ENCODE measurements at regions not wholly inside any gene's neighbourhood (a gene's known extent, or its start where the extent isn't known, plus 50 kb on each side); places are given as distances from the start of the nearest gene placed in this dataset.

DNA sequence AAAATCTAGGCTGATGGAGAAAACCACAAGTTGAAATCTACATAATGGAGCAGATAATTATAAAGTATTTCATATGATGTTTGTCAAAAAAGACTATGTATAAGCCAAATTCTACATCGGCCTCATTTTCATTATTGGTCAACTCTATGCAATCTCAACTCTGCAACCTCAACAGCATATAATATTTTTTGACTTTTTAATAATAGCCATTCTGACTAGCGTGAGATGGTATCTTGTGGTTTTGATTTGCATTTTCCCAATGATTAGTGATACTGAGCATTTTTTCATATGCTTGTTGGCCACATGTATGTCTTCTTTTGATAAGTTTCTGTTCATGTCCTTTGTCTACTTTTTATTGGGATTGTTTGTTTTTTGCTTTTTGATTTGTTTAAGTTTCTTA, 496.1 kb upstream of the SLC39A10 start:
- no peak for TF ChIP-seq EZH2phosphoT487 (IDR thresholded peaks at IDR 0.05; ENCODE audit: borderline replicate concordance)
- TF ChIP-seq, protein P1, sequence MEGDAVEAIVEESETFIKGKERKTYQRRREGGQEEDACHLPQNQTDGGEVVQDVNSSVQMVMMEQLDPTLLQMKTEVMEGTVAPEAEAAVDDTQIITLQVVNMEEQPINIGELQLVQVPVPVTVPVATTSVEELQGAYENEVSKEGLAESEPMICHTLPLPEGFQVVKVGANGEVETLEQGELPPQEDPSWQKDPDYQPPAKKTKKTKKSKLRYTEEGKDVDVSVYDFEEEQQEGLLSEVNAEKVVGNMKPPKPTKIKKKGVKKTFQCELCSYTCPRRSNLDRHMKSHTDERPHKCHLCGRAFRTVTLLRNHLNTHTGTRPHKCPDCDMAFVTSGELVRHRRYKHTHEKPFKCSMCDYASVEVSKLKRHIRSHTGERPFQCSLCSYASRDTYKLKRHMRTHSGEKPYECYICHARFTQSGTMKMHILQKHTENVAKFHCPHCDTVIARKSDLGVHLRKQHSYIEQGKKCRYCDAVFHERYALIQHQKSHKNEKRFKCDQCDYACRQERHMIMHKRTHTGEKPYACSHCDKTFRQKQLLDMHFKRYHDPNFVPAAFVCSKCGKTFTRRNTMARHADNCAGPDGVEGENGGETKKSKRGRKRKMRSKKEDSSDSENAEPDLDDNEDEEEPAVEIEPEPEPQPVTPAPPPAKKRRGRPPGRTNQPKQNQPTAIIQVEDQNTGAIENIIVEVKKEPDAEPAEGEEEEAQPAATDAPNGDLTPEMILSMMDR (IDR thresholded peaks at IDR 0.05 in 2 of 3, conservative IDR thresholded peaks at IDR 0.05 in 1 of 3; ENCODE audit: borderline replicate concordance in 1 of 3, insufficient read depth in 1 of 3, low read depth in 2 of 3, low read length in 2 of 3), result no peak
- no peak for TF ChIP-seq POLR2AphosphoS5 (IDR thresholded peaks at IDR 0.05; ENCODE audit: low read depth, low read length)
- TF ChIP-seq EZH2 (IDR thresholded peaks at IDR 0.05), result no peak
- TF ChIP-seq POLR2A (IDR thresholded peaks at IDR 0.05; ENCODE audit: borderline replicate concordance, extremely low read depth, insufficient read depth, insufficient read length), result no peak
- TF ChIP-seq, protein P2, sequence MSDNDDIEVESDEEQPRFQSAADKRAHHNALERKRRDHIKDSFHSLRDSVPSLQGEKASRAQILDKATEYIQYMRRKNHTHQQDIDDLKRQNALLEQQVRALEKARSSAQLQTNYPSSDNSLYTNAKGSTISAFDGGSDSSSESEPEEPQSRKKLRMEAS (IDR thresholded peaks at IDR 0.05), result no peak
- no peak for TF ChIP-seq SIN3A (IDR thresholded peaks at IDR 0.05; ENCODE audit: low read depth)

Measured in HCT116 (cell line).